ENCODE measurements at regions not wholly inside any gene's neighbourhood (a gene's known extent, or its start where the extent isn't known, plus 50 kb on each side); places are given as distances from the start of the nearest gene placed in this dataset.

DNA sequence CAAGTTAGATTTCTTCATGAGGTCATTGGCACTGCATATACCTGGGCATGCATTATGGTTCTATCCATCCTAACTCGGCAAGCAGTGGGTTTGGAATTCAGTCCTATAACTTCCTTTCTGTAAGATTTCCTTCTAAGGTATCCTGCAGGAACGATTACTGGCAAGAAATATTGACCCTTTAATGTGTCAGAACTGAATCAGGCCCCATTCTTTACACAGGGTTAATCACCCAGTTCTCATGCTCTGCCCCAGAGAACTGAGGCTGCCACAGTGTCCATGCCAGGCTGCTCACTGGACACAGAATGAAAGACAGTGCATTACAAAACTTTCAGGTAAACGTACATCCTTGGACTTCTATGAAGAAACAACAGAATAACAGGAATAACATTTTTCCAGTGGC is 108.9 kb downstream of the RPL22L1 start:
- H2BK120ac ChIP-seq (replicated peaks; ENCODE audit: low read depth, low read length): no peak overlapping the region
- H3K4me3 ChIP-seq (ENCODE audit: extremely low read depth in 1 of 4, insufficient read depth in 2 of 4, low read depth in 3 of 4, low read length in 4 of 4): no peak overlapping the region
- no peak overlapping the region for H3K18ac ChIP-seq (ENCODE audit: extremely low read depth, low read length)
- no peaks in the 10 kb centered on the region for H3K79me1 ChIP-seq (ENCODE audit: low read depth, low read length)
- no peak overlapping the region for H2BK15ac ChIP-seq (ENCODE audit: low read length)
- H3K23ac ChIP-seq (ENCODE audit: insufficient read length): no peak overlapping the region
- no peak overlapping the region for H2BK5ac ChIP-seq (ENCODE audit: low read depth, low read length)
- no peak overlapping the region for H4K8ac ChIP-seq (ENCODE audit: extremely low read depth, insufficient read depth, low read length)
- H2AK5ac ChIP-seq (ENCODE audit: low read depth, low read length): no peak overlapping the region
- H3K79me2 ChIP-seq (ENCODE audit: control insufficient read depth in 1 of 2, insufficient read depth in 2 of 2, low read length in 2 of 2): no peaks in the 10 kb centered on the region
- no peak overlapping the region for H3K4me2 ChIP-seq (ENCODE audit: insufficient read depth in 1 of 2, low read depth in 2 of 2, low read length in 2 of 2)
- H3K56ac ChIP-seq (replicated peaks; ENCODE audit: insufficient read length, low read depth, low read length): no peak overlapping the region
- no peaks in the 10 kb centered on the region for H3K23me2 ChIP-seq (ENCODE audit: low read depth, low read length)
- no peak overlapping the region for H2AFZ ChIP-seq (ENCODE audit: low read length)
- DNase-seq (ENCODE audit: low read depth in 1 of 2, low spot score in 2 of 2) (no peak), FAIRE-seq (no peak)
- no peak overlapping the region for H2BK12ac ChIP-seq (ENCODE audit: low read depth, low read length)
- peaks cover 0 to 7% (median 0%) of the 10 kb centered on the region in 4 experiments; a peak in 1 of 7 replicates for H3K4me1 ChIP-seq (replicated peaks in 1 of 4; ENCODE audit: control insufficient read depth in 3 of 4, insufficient read depth in 4 of 4, low read length in 3 of 4)
- no peak overlapping the region for H4K91ac ChIP-seq (replicated peaks; ENCODE audit: insufficient read length, low read length)
- no peak overlapping the region for H3K27ac ChIP-seq (ENCODE audit: low read depth, low read length)
- H3K4ac ChIP-seq (replicated peaks; ENCODE audit: insufficient read length, low read depth, low read length): no peak overlapping the region
- POLR2A ChIA-PET (ENCODE audit: partially characterized antibody): no interaction called here
- H4K20me1 ChIP-seq (replicated peaks in 1 of 2; ENCODE audit: control insufficient read depth in 1 of 2, insufficient read depth in 2 of 2, low read length in 2 of 2): no peaks in the 10 kb centered on the region
- 82% methylated on average over 3 of the region's 3 CpGs; no CpG with 5 or more reads in 1 of the 2 experiments for WGBS, 2 experiments (ENCODE audit: extremely low coverage in 1 of 2, insufficient coverage in 1 of 2, insufficient read length in 1 of 2, insufficient replicate concordance in 2 of 2, low coverage in 1 of 2, low lambda C conversion rate in 2 of 2, missing lambda C conversion rate in 1 of 2)
- no peak overlapping the region for H4K5ac ChIP-seq (ENCODE audit: insufficient read length, low read depth, low read length)
- H3K14ac ChIP-seq (ENCODE audit: insufficient read length): no peak overlapping the region
- no peak overlapping the region for H3K9ac ChIP-seq (replicated peaks in 1 of 4; ENCODE audit: extremely low read depth in 1 of 4, low read depth in 3 of 4, low read length in 3 of 4)
- no peaks in the 10 kb centered on the region for H3K36me3 ChIP-seq (ENCODE audit: control insufficient read depth in 2 of 4, insufficient read depth in 4 of 4, low read length in 3 of 4)
- no peaks in the 10 kb centered on the region for H3K27me3 ChIP-seq (replicated peaks in 1 of 4; ENCODE audit: control insufficient read depth in 3 of 4, extremely low read depth in 1 of 4, insufficient read depth in 3 of 4, low read length in 3 of 4)
- CTCF ChIA-PET (ENCODE audit: partially characterized antibody): interaction anchor here (1.1 kb wide), 2 partner anchors 49 to 348 kb away, joined by 3 to 5 read pairs; no protein-coding TSS in a partner anchor
- no peak for TF ChIP-seq E2F6 (IDR thresholded peaks at IDR 0.05)
- no peak overlapping the region for H2BK20ac ChIP-seq (ENCODE audit: low read length)
- no peaks in the 10 kb centered on the region for H3K9me3 ChIP-seq (ENCODE audit: insufficient read depth in 2 of 2, low read depth in 1 of 2, low read length in 1 of 2)
